Breast epithelium (tissue), 3 donors: ENCODE measurements at regions not wholly inside any gene's neighbourhood (a gene's known extent, or its start where the extent isn't known, plus 50 kb on each side); places are given as distances from the start of the nearest gene placed in this dataset.

Source experiments
- POLR2A ChIP-seq: fragments of 450-650 bp; IDR thresholded peaks from one replicate; pipeline ENCODE4 v1.6.1; 2016; ENCODE audit warnings: antibody characterized with exemption, mild to moderate bottlenecking, moderate library complexity
- POLR2AphosphoS5 ChIP-seq, 3 donors: sonication (generic); formaldehyde crosslinking; IDR thresholded peaks; one replicate each; pipeline ENCODE4 v1.6.1; 2017; ENCODE audit warnings: antibody characterized with exemption in 3 of 3
- TF ChIP-seq, protein P1 (sequence below), 3 donors: fragments of 450-650 bp; IDR thresholded peaks; one replicate each; pipeline ENCODE4 v1.5.1; 2016 to 2017; ENCODE audit warnings: antibody characterized with exemption in 3 of 3, mild to moderate bottlenecking in 3 of 3, moderate library complexity in 3 of 3

DNA sequence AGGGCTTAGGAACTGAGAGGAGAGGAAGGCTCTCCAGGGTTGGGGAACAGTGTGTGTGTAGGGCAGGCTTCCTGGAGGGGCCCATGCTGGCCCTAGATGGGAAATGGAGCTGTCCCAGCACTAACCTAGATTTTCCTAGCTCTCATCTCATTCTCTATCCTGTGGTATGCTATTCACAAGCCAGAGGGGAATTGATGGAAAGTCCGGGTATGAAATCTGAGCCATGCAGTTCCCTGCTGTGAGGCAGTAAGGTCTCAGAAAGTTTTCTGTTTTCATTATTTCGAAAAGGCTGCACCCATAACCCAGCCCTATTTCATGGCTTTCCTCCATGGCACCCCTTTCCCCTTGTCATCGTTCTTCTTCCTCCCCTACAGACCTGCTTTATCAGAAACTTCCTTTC lies 220.3 kb downstream of the RPS24 start:
- TF ChIP-seq, protein P1, sequence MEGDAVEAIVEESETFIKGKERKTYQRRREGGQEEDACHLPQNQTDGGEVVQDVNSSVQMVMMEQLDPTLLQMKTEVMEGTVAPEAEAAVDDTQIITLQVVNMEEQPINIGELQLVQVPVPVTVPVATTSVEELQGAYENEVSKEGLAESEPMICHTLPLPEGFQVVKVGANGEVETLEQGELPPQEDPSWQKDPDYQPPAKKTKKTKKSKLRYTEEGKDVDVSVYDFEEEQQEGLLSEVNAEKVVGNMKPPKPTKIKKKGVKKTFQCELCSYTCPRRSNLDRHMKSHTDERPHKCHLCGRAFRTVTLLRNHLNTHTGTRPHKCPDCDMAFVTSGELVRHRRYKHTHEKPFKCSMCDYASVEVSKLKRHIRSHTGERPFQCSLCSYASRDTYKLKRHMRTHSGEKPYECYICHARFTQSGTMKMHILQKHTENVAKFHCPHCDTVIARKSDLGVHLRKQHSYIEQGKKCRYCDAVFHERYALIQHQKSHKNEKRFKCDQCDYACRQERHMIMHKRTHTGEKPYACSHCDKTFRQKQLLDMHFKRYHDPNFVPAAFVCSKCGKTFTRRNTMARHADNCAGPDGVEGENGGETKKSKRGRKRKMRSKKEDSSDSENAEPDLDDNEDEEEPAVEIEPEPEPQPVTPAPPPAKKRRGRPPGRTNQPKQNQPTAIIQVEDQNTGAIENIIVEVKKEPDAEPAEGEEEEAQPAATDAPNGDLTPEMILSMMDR (IDR thresholded peaks at IDR 0.05), result no peak
- TF ChIP-seq POLR2AphosphoS5 (IDR thresholded peaks at IDR 0.05), result no peak
- no peak for TF ChIP-seq POLR2A
